ENCODE measurements at regions not wholly inside any gene's neighbourhood (a gene's known extent, or its start where the extent isn't known, plus 50 kb on each side); places are given as distances from the start of the nearest gene placed in this dataset.

GRCh38 chr2:42113452-42113851 is 55.7 kb upstream of the EML4 start:
- no peak for TF ChIP-seq CTCF (IDR thresholded peaks at IDR 0.05)
- no peak for TF ChIP-seq POLR2AphosphoS5 (IDR thresholded peaks at IDR 0.05)

All from breast epithelium (tissue), 3 donors.